DMS 273 (cell line): ENCODE measurements at regions not wholly inside any gene's neighbourhood (a gene's known extent, or its start where the extent isn't known, plus 50 kb on each side); places are given as distances from the start of the nearest gene placed in this dataset.

Experiments used
- DNase-seq: peaks from one replicate; lab custom pipeline; 2025; ENCODE audit not compliant: unreplicated experiment; lab: John Stamatoyannopoulos, UW

DNA sequence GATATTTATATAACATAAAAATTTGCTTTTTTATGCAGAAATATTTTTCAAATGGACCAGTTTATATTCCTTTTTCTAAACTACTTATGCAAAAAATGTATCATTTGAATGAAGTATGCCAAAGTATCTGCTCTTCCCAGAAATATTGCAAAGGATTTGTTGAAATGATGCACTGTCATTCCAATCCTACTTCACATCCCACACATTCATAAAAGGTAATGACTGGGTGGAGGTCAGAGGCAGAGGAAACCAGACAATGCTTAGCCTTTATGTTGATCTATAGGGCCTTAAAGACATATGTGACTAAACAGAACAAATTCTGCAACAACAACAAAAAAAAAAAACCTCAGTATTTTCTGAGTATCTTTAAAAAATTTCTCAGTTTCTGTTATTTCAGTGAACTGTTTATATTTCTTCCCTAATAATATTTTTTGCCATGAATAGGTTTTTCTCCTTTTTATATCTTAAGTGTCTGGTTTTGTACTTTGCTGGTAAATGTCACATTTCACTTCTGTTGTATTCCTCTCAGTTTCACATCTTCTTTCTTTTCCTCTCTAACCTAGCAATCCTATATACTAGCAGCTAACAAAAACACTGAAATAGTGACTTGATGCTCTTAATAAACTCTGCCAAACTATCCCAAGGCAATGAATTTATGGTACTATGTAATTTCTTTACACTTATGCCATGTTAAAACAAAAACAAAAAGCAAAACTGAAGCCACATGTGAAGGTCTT is 374.1 kb downstream of the BCKDHB start:
- DNase-seq = no peak

DNA sequence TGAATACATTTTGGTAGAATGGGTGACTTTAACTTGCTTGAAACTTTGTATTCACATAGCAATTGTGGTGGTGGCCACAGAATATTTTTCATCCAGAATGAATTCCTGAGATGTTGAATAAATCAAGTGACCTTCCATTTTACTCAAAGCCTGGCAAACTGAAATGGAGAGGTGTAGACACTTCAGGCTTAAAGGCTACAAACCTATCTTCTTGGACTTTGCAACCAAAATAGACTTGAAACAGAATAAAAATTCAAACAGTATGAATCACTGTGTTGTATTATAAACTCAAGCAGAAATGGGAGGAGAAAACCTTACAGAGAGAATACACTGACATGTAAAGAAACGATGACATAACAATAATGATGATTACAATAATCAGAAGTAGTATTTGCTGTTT is 371.6 kb downstream of the BCKDHB start:
- DNase-seq = no peak

DNA sequence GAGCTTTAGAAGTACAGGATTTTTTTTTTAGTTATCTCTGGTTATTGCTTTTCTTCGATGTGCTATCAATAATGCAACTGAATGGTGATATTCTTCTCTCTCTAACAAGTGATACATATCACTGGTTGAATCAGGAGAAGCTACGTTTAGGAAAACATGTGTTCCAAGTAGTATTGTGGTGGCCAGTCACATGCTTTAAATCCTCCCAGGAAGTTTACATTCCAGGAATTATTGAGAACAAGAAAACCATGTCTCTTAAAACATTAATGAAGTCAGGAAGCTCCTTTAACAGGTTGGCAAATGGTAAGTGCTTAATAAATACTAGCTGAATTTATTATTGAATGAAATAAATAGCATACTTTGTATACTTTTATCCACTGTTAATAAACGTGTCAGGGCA is 371.1 kb downstream of the BCKDHB start:
- no peak for DNase-seq

DNA sequence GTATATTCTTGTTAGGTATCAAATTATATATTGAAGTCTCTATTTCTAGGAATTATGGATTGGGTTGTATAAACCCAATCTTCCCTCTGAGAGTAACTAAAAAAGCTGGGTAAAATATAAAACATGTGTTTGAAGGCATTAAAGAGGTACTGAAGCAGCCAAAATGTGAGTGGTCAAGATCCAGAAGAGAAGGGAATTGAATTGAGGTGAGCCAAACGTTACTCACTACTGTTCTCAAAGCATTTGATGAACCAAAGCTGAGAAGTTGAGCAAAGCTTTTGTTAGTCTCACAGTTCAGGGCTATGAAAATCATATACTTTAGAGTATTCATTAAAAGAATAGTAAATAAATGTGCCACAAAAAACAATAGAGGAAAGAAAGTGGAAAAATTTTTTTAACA is 365.8 kb downstream of the BCKDHB start:
- DNase-seq = no peak

DNA sequence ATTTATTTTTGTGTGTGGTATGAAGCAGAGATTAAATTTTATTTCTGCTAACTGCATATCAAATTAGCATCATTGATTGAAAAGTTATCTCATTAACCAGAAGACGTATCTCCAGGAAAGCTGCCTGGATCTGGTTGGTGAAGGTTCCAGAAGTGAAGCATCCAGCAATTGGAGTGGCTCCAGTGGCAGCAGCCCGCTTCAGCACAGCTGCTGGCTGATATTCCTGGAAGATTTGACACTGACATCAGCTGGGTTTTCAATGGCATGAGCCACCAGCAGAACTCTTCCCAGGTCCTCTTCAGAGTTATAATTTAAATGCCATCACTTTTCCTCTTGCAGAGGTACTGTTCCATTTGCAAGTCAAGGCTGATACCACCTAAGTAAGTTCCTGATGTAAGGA is 363.5 kb downstream of the BCKDHB start:
- DNase-seq = no peak

DNA sequence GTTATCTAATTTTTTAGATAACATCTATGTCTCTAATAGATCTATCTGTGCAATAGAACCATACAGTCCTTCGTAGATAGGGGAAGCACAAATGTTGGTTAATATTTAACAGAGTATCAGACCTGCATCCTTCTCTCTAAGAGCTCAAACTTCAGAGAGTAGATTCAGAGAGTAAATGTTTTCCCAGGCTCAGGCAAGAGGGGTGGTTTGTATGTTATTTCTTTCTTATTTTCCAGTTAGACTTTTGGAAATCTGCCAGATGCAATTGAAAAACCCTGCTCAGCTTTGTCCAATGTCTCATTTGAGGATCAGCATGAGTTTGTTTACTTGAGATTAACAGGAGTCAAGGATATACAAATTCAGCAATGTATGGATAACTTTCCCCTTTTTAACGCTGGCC is 361.9 kb downstream of the BCKDHB start:
- DNase-seq = no peak

DNA sequence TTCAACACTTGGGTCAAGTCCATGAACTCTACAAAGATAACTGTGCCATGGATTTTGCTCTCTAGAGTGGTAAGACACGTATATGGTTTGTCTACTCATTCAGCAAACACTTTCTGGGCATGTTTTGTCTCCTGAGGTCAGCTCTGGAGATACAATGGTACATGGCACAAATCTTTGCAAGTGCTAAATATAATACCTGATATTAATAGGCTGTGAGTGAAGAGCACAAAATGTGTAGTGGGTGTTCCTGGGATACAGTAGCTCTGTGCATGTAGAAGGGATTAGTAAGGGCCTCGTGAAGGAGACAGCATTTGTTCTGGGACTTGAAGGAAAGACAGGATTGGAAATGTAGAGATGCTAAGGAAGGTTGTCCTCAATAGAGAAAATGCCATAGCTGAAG is 360.9 kb downstream of the BCKDHB start:
- no peak for DNase-seq

DNA sequence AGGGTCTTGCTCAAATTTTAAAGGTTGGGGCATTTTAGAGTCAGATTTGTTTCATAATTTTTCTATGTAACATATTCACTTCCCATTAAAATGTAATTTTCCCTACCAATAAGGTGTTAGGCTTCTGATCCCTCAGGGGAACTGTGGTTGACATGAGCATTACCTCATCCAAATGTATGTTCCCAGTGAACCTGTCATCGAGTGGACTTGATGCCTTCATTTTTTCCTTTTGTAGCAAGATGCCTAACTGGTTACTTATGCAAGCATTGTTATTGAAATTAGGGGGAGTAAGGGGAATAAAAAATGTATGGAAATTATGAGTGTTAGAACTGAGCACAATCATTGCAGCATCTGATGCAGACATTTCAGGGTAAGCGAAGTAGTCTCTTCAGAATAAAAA is 360.5 kb downstream of the BCKDHB start:
- DNase-seq = no peak

DNA sequence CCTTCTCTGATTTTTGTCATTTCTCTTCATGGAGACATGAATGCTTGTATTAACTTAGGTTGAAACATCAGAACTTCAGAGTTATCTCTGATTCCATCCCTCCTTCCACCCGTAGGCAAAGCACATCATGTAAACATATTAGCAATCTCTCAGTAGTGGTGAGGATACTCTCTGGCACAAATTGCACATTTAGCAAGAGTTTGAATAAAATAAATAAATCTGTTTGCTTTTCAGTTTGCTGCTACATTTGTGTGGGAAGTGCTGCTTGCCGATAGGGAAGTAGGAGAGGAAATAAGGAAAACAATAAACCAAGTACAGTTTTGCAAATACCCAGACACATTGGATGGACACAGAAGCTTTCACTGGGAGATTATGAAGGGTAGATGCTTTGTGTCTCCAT is 359.0 kb downstream of the BCKDHB start:
- no peak for DNase-seq

DNA sequence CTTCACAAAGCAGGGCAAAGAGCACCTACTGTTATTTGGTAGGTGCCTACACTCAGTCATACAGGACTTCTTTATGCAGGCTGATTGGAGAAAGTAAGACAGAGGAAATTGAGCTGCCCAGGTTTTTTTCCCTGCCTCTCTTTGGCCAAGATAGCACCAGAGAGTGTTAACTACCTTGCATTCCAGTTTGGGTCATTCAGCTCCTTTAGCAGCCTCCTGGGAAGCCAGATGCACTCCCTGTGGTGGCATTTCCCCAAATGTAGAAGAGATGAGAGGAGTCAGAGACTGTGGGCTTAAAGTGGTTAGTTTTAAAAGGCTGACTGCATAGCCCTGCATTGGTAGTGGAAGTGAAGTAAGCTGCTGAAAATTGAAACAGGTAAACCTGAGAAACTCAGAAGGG is 358.4 kb downstream of the BCKDHB start:
- DNase-seq = no peak

DNA sequence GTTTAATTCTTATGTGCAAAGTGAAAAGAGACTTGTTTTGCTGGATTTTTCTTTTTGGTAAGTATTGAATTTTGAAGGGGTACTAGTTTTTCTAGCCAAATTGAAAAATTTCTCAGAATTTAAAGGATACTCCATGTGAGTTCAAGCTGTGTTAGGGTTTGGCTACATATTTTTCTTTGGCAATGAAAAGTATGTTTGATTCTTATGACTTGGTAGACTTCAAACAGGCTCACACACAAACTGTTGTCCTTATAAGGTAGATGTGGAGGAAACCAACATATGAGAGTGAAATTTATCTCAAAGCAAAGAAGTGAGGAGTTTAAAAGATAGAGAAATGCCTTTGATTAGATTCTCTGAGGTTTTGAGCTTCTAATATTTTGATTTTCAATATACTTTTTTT is 356.7 kb downstream of the BCKDHB start:
- no peak for DNase-seq

DNA sequence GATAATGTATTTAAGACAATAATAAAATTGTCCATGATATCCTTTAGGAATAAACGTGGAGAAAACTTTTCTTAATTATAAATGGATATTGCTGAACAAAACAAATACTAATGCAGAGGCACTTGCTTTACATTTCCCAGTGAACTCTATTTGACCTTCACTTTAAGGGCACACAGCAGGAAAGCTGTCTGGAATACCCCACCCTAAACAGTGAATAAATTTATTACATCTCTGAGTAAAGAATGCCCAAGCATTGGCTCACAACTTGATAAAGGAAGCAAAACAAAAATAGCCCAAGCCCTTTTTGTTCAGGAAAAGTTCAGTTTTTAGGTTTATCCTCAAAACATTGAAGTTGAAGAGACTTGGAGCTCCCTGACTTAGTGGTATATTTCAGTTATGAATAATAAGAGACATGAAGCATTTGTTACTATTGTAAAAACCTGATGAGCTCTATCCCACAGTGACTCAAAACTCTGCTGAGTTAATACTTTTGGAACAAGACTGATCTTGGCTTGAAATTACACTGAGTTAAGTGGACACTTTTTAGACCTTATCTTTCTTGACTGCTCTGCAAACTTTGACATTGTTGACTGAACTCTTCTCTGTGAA is 353.9 kb downstream of the BCKDHB start:
- DNase-seq = no peak

DNA sequence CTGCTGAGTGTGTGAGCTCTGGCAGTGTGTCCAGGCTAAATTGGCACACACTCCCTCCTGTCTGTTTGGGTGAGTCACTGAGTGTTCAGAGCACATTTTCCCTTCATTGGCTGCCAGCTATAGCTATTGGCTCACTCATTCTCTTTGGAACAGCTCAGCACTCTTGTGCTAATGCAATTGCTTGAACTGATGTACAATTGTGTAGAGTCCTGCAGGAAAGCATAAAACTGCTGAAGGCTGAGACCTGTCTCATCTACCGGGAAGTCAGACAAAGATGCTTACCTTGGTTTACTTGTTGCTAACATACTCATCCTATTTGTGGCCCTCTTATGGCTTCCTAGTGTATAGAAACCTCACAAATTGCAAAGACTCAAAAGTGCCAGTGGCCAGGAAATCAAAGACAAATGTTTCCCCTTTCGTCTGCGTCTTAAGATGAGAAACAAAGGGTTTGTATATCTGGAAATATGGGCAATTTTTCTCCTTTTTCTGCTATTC is 351.0 kb downstream of the BCKDHB start:
- peak; percentile 55 for DNase-seq

DNA sequence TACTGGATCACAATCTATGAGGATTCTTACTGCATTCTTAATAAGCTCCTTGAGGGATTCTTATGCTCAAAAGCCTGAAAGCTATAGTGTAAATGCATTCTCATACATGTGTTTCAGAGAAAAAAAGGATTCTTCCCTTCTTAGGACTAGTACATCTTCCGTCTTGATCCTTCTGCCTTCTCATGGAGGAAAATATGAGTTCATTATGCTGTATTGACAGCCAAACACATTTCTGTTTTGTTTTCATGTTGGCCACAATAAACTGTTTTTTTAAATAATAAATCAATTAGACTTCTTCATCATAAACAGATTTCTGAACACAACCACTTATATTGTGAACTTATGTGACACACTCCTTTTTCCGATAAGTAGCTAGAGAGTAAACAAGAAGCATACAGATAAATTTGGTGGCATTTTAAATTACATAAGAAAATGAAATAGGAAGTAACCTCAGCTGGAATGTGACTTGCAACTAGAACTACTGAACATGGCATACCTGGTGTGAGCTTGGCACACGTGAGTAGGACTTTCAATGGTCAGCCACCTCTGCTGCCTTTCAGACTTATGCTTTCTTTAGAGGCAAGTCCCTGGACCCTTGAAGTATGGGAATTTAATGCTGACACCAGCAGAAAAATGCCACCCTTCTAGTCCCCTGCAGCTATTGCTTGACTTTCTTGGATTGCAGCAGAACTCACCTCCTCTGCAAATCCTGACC is 350.4 kb downstream of the BCKDHB start:
- no peak for DNase-seq

DNA sequence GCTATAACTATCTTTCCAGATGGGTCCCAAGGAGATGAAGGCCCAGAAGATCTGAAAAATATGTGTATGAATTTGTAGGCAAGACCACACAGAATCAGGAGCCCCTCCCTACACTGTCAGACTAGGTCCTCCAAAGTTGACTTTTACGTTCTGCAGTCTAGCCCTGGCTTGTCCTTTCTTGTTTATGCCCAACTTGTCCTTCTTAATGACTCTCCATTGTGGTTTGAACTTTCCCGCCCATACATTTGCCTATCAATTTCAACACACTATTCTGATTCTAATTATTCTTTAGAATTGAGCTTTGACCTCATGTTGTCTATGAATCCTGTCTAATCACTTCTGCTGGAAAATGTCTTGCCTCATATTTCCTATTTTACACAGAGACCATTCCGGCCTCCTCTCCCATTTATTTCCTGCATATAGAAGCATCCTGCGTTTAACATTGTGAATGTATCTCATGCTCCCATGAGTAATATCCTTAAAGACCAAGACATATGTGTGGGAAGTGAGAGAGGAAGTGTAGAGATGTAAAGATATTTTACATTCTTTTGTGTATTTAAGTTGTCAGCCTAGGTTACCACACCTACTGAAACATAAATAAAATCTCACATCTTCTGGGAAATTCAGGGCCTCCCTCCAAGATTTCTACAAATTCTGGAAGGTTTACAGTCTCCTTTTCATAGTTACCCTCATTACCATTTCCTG is 348.3 kb downstream of the BCKDHB start:
- no peak for DNase-seq

DNA sequence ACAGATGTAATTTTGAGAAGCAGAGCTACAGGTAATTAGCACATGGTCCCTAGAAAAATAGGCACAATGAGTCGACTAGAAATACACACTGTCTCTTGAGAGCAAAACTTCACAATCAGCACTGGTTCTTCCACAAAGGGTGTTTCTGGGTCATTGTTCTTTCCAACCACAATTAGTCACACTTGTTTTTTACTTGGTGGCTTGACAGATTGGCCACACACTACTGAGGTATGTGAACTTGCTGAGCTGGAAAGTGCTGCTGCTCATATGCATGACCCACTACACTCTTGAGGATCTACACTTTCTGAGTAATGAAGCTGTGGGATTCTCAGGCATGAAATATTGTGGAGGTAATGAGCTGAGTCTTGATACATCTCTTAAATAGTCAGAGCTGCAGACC is 347.7 kb downstream of the BCKDHB start:
- no peak for DNase-seq

DNA sequence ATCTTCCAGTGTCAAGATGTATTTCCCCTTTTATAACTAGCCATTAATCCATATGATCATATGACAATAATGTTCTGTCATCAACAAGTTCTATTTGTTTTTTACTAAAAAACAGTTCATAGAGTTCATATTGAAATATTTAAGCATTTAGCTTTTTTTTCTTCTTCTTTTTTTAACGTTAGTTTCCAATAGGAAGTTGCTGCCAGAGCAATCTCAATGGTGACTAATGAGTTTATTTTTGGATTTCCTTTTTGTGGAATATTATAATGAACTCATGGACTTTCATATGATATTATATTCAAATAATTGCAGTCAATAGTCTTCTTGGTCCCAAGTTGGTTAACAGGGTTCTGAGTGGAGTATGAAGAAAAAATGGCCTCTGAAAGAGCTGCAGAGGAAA is 343.3 kb downstream of the BCKDHB start:
- no peak for DNase-seq

DNA sequence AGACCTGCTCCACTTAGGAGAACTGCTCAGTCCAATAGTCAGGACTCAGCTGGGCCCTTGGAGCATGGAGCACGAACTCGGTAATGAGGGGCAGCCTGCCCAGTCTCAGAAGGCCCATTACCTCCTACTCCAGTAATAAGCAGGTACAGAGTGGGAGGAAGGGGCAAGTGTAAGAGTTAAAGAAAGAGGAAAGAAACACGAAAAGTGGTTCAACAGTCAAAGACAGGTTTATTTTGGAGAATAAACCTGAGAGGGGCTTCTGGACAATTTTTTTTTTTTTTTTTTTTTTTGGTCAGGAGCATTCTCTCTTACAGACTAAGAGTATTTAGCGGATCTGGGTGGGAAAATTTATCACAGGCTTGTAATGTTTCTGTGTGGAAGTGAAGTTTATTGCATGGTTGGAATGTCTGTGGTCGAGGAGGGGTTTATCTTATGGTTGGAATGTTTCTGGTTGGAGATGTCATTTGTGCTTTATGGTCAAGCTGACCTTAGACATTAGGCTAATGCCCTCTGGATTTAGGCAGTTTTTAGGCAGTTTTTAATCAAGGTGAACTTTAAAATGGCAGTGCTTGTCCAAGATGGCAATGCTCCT is 340.1 kb downstream of the BCKDHB start:
- no peak for DNase-seq

DNA sequence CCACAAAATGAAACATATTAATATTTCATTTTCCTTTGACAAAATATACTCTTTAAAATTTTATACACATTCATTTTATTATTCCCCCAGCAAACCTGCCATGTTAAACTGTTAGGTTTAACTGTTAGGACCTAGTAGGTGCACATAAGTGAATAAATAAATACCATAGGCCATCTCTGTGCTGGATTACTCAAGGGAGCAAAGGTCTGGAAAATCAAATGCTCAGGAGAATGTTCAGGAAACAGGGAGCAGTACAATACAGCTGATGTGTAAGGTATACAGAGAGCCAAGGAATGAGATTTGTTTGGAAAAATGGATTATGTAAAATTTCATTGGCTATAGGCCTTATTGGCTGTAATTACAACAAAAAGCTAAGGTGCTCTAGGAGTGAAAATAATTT is 339.3 kb downstream of the BCKDHB start:
- DNase-seq = no peak

DNA sequence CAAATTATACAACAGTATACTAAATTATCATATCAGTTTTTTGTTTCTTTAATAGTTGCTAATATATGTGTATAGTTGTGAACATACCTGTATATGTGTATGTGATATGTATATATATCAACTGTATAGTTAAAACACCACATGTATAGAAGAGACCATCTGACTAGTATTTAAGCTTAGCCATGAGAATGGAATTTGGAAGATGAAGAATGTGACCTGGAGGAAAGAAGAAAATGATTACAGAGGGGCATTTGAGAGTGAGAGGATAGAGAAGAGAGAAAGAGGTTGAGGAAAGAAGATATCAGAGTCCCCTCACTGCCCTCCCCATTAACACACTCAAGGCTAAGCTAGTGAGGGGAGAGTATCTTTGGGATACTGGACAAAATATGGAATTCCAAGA is 335.9 kb downstream of the BCKDHB start:
- DNase-seq = no peak

DNA sequence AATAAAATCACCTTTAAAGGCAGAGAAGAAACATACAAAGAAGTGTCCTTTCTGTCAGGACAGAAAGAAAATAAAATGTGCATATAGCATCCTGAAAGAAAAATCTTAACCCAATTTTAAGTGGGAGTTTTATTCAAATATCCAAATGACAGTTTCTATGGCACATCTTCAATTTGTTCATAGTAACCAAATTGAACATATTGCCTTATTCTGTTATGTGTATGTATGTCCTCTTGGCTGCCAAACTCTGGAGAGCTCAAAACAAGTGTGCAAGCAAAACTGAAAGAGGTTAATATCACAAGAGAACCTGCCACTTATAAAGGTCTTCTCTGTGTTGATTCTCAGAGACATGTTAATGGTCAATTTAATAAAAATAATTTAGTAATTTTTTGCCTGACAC is 334.7 kb downstream of the BCKDHB start:
- no peak for DNase-seq
